ENCODE measurements at regions not wholly inside any gene's neighbourhood (a gene's known extent, or its start where the extent isn't known, plus 50 kb on each side); places are given as distances from the start of the nearest gene placed in this dataset.

DNA sequence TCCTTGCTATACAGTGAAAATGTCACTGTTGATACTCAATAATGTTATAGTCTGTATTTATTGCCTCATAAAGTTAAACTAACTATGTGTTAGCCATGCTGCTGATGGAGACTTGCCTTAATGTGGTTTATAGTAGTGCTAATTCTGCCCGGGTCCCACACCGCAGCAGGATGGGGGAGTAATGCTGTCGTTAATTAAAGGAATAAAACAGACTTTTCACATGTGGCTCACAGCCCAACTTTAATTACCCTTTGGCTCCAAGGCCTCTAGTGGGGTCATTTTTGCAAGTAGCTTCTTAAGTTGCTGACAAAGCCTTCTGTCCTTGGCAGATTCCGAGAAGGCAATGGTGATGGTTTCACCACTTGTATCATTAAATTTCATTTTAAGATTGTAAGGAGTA lies 634.3 kb downstream of the TBC1D32 start:
- TF ChIP-seq KAT7 (CRISPR knock-in tag; IDR thresholded peaks at IDR 0.05; ENCODE audit: borderline replicate concordance): no peak
- TF ChIP-seq CTCF (IDR thresholded peaks at IDR 0.05): no peak
- TF ChIP-seq, protein P1, sequence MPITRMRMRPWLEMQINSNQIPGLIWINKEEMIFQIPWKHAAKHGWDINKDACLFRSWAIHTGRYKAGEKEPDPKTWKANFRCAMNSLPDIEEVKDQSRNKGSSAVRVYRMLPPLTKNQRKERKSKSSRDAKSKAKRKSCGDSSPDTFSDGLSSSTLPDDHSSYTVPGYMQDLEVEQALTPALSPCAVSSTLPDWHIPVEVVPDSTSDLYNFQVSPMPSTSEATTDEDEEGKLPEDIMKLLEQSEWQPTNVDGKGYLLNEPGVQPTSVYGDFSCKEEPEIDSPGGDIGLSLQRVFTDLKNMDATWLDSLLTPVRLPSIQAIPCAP (CRISPR knock-in tag; IDR thresholded peaks at IDR 0.05): no peak
- TF ChIP-seq, protein P2, sequence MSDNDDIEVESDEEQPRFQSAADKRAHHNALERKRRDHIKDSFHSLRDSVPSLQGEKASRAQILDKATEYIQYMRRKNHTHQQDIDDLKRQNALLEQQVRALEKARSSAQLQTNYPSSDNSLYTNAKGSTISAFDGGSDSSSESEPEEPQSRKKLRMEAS (CRISPR knock-in tag; IDR thresholded peaks at IDR 0.05): no peak
- TF ChIP-seq ETV6 (CRISPR knock-in tag; IDR thresholded peaks at IDR 0.05): no peak
- TF ChIP-seq GABPB1 (CRISPR knock-in tag; IDR thresholded peaks at IDR 0.05): no peak
- TF ChIP-seq, protein P3, sequence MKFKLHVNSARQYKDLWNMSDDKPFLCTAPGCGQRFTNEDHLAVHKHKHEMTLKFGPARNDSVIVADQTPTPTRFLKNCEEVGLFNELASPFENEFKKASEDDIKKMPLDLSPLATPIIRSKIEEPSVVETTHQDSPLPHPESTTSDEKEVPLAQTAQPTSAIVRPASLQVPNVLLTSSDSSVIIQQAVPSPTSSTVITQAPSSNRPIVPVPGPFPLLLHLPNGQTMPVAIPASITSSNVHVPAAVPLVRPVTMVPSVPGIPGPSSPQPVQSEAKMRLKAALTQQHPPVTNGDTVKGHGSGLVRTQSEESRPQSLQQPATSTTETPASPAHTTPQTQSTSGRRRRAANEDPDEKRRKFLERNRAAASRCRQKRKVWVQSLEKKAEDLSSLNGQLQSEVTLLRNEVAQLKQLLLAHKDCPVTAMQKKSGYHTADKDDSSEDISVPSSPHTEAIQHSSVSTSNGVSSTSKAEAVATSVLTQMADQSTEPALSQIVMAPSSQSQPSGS (CRISPR knock-in tag; IDR thresholded peaks at IDR 0.05; ENCODE audit: borderline replicate concordance, low read depth): no peak
- no peak for TF ChIP-seq FOXJ3 (CRISPR knock-in tag; IDR thresholded peaks at IDR 0.05; ENCODE audit: borderline replicate concordance)
